Left kidney (tissue), 1 donor: ENCODE measurements at regions not wholly inside any gene's neighbourhood (a gene's known extent, or its start where the extent isn't known, plus 50 kb on each side); places are given as distances from the start of the nearest gene placed in this dataset.
"Not testable (repeated sequence)": the region's sequence is repeated elsewhere in the genome, so short reads cannot be mapped to it uniquely, and the experiment has no call there.

Experiments used
- DNase-seq: peaks from one replicate; pipeline ENCODE4 v3.0.0-alpha.2; 2013

- no peak for DNase-seq
These were observed 190.3 kb downstream of the TENT5A start for GRCh38 chr6:81562169-81562568.

GRCh38 chr6:81561731-81562130, 190.8 kb downstream of the TENT5A start:
- no peak for DNase-seq

DNA sequence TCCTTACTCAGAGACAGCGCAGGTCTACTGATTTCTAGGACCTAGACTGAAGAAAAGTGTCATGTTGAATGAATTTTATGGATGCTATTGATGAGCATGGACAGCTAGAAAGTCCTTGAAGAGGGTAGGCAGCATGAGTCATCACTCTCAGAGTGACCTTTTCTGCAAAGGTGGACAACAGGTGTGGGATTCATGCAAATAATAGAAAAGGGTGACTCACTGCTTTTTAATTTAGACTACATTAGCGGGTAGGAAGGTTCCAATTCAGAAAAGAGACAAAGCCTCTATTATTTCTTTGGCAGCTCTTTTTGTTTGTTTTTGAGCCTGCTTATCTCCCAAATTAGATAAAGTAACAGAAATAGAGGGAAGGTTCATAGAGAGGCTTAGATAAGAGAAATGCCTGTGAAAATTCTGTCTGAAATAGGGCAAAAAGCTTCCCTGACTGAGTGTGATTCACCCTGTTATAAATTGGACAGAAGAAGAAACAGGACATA, 191.4 kb downstream of the TENT5A start:
- DNase-seq: no peak

DNA sequence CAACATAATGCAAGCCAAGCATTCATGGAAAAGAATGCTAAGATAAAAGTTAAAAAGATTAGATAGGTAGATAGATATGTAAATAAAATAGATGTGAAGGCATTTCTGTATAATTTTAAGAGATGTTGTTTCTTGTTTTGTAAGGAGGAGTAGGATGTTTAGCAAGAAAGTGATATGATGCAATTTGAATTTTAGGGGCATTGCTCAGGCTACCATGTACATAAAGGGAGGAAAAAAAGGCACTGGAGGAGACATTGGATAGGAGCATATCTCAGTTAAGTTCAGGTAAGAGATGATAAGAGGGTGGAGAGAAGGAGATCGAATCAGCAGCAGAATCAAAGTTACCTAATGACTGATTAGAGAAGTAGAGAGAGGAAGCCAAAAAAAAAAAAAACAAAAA, 194.7 kb downstream of the TENT5A start:
- no peak for DNase-seq

GRCh38 chr6:81556551-81556950, 195.9 kb downstream of the TENT5A start:
- peak; percentile 11 for DNase-seq

DNA sequence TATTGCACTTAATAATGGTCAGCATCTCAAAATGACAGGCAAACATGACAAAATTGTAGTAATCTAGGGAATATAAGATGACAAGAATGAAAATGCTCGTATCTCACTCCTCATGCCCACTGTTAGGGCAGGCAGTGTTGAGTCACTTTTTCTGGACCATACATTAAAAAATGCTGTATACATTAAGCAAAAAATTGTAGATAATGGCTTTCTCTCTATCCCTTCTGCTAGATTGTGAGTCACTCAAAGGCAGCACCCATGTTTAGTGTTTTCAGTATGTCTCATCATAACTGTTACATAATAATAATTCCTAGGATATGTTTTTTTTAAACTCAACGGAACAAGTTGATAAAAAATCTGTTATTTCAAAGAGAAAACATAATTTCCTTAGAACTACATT, 199.3 kb downstream of the TENT5A start:
- no peak for DNase-seq

DNA sequence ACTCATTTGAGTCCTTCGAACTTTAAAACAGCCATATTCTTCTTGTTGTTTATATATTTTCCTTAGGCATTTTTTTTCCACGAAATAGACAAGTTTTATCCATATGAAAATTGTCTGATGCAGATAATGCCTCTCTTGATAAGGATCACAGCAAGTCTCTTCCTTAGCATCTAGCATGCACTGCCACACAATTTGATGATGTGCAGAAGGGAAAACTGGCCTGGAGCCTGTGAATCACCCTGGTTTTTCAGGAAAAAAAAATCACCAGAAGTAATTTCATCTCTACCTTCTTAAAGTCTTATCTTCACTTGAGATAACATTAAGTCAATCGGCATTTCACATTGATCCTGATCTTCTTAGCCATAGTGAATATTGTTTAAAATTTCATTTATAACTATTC, 199.8 kb downstream of the TENT5A start:
- no peak for DNase-seq

- no peak for DNase-seq
These were observed 205.3 kb downstream of the TENT5A start for GRCh38 chr6:81547149-81547548.

DNA sequence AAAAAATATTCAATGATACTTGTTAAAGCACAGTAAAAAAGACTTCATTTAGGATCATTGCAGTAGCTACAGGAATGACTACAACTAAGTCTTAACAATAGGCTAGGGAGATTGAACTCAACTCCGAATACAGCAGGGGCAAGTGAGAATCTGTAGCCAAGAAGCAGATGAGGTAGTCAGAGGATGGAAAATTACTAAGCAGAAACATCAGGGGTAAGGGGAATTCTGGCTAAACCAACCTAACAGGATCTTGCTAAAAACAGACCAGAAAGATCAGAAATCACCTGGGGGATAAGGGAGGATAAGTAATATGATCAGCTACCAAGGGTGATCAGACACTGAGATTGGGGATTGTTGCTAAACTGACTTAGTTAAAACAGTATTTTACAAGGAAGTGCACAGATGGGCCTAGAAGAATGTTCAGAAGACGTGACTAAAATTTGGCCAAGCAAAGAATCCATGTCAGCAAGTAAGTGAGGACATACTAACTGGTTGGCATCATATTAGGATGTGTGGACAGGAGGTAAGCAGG, 217.5 kb downstream of the TENT5A start:
- no peak for DNase-seq

- DNase-seq: no peak
These were observed 220.5 kb downstream of the TENT5A start for GRCh38 chr6:81531869-81532561.

DNA sequence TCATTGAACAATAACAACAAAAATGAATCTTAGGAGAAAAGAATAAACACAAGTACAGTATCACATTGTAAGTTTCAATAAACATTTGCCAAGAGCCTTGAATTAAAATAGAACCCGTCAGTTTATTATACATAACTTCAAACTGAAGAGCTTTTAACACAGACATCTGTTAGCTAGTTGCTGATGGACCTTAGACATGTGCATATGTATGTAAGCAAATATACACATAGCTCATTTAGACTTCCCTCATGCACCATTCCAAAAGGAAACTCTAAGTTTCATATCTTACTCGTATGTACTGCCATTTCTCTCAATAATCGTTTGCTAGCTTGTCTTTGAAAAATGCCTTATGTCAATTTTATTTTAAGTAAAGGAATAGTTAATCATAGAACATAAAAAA, 235.0 kb downstream of the TENT5A start:
- no peak for DNase-seq

DNA sequence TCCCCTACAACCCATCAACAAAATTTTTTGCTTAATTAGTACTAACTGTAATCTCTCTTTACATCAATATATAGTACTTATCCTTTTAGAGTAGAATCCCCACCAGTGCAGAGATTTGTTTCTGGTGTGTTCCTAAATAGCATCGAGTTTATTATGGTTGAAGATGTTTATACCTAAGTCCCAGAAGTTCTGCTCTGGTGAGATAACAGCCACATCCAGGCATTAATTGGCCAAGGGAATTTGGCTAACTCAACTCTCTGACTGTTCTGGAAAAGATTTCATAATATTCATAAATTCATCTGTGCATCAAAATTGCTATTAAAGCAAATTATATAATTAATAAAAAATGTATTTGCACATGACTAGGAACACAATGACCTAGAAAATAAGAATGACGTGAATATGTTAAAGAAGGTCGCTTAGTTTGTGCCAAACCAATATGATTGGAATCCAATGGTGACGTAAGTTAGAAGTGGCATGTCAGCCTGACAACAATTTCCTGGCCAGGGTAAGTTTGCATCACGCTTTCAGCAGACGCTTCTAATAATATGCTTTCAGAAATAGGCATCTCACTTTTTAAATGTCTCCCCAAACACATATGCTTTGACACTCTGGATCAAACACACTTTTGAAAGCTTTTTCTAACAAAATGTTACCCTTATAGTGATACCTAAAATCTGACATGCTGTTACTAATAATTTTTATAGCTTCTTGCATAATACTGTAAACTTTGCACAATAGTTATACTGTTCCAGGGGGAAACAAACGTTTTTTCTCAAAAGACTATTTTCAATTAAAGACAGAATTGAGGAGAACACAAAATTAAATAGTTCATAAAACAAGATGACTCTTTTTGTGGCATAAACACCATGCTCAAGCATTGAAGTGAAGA, 236.7 kb downstream of the TENT5A start:
- no peak for DNase-seq

DNA sequence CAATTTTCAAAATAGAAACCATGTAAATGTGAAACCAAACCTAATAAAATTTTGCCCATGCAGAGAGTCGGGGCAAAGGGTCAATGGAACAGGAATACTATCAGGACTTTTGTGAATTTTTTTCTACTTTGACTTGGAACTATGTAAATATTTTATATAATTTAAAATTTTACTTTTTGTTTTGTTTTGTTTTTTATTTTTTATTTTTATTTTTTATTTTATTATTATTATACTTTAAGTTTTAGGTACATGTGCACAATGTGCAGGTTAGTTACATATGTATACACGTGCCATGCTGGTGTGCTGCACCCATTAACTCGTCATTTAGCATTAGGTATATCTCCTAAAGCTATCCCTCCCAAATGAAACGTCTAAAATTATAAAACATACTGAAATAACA, 238.3 kb downstream of the TENT5A start:
- not testable (repeated sequence) for DNase-seq

- DNase-seq: no peak
These were observed 241.1 kb downstream of the TENT5A start for GRCh38 chr6:81511423-81511822.

DNA sequence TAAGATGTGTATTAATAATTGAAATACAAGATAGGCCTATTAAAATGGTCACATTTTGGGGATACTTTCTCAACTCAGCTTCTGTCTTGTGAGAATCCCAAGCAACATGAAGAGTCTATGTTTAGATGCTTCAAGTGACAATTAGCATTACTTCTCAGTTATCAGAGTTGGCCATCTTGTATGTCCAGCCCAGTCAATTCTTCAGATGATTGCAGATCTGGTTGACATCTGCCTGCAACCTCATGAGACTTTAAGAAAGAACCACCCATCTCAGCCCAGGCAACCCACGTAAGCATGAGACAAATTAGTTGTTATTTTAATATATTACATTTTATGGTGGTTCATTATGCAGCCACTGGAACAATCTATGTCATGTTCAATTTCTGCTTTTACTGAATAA, 256.5 kb downstream of the TENT5A start:
- DNase-seq: no peak

GRCh38 chr6:81491454-81492101, 260.9 kb downstream of the TENT5A start:
- DNase-seq: no peak

- DNase-seq: no peak
These were observed 265.0 kb downstream of the TENT5A start for GRCh38 chr6:81487489-81487888.

GRCh38 chr6:81486234-81486633, 266.2 kb downstream of the TENT5A start:
- DNase-seq: no peak

DNA sequence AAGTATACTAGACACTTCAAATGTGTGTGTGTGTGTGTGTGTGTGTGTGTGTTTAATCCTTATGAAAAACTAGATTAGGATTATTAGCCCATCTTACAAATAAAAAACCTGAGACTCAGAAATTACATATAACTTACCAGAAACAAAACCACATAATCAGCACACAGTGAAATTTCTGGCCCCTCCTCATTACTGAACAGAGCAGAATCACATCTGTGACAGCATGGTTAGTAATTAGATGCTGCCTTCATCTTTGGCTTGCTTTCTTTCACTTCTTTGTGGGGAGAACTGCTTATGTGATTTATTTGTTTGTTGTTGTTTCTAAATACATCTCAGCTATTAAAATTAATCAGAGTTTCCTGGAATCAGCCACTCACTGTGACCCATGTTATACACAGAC, 267.1 kb downstream of the TENT5A start:
- DNase-seq: no peak

- no peak for DNase-seq
These were observed 268.2 kb downstream of the TENT5A start for GRCh38 chr6:81484251-81484650.

DNA sequence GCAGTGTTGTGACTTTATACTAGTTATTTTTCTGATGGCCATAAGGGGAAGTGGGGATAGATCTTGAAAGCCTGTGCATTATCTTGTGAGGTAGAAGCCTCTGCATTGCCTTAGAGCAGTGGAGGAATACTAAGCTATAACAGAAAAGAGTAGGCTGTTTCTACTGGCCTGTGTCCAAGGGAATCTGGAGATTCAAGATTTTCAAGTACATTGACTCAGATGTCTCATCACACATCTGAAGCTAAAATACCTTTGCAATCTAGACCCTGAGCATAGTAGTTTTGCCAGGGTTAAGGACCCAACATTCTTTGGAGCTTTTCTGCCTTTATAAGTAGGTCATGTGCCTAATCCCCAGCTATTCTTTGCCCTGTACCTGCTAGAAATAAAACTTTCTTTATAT, 272.3 kb downstream of the TENT5A start:
- no peak for DNase-seq

DNA sequence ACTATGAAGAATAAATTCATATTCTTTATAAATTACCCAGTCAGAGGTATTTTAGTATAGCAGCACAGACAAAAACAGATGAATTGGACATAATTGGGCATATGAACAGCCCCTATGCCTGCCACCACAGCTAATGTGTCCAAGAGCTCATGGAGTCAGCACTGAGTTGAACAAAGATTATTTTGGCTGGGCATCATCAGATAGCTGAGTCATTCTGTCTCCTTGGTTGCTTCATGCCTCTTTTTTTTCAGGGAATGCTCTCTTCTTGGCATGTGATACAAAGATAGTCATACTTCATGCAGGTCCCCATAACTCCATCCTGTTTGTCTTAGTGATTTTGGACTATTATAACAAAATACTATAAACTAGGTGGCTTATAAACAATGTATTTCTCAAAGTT, 275.6 kb downstream of the TENT5A start:
- no peak for DNase-seq

DNA sequence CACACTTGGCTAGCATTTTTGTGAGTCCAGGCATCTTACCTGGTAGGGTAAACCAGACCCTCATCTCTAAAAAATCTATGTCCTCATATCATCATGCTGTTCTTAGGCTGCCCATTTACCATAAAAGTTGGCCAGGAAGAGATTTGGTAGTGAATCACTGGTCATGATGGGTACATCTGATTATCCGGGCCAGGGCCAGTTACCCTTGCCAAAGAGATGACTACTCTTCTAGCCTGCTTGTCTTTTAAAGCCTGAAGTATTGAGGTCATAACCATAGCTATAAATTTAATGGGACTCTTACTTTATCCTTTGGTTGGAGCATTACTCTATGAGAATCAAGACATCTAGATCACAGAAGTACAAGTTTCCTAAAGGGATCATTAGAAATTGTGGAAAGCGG, 276.8 kb downstream of the TENT5A start:
- no peak for DNase-seq
